CD8-positive, alpha-beta memory T cell (primary cell): ENCODE measurements at regions not wholly inside any gene's neighbourhood (a gene's known extent, or its start where the extent isn't known, plus 50 kb on each side); places are given as distances from the start of the nearest gene placed in this dataset.
A peak's percentile ranks its signal among the peaks of the same experiment; 100 is the strongest.

Source experiments
- CTCF ChIA-PET: fragments of 350-600 bp; sonication (Branson Sonifier 250); formaldehyde crosslinking; loops from one replicate; lab custom pipeline; 2021; ENCODE audit warnings: antibody characterized with exemption; lab: Charles Lee
- POLR2A ChIA-PET: fragments of 350-600 bp; sonication (Branson Sonifier 250); formaldehyde crosslinking; loops from one replicate; lab custom pipeline; 2021; ENCODE audit warnings: antibody characterized with exemption; lab: Charles Lee
- DNase-seq, 5 donors: peaks; one replicate each; pipeline versions ENCODE4 v3.0.0 to v3.0.0-alpha.2; 2020 to 2022; ENCODE audit warnings: mixed read lengths in 1 of 5
- H3K27ac ChIP-seq: one replicate; pipeline ENCODE4 v1.7.0; 2013; ENCODE audit warnings: low read depth, mild to moderate bottlenecking, low read length, moderate library complexity
- H3K27me3 ChIP-seq: 2 replicates; pipeline ENCODE4 v1.7.0; 2013; ENCODE audit warnings: low read length, mild to moderate bottlenecking; ENCODE audit not compliant: insufficient read depth, poor library complexity, severe bottlenecking
- H3K36me3 ChIP-seq: 2 replicates; pipeline ENCODE4 v1.7.0; 2013; ENCODE audit warnings: mild to moderate bottlenecking, low read length, moderate library complexity; ENCODE audit not compliant: insufficient read depth
- H3K4me1 ChIP-seq: 2 replicates; pipeline ENCODE4 v1.7.0; 2013; ENCODE audit warnings: mild to moderate bottlenecking, low read length, moderate library complexity; ENCODE audit not compliant: insufficient read depth
- H3K4me3 ChIP-seq: 2 replicates; pipeline ENCODE4 v1.7.0; 2013; ENCODE audit warnings: mild to moderate bottlenecking, low read length
- H3K9me3 ChIP-seq: 2 replicates; pipeline ENCODE4 v1.7.0; 2013; ENCODE audit warnings: mild to moderate bottlenecking, low read length
- H3K27ac Mint-ChIP-seq, 8 donors: one replicate each; pipeline ENCODE4 v1.8.0; 2020 to 2021; ENCODE audit warnings: mixed read lengths in 8 of 8, mild to moderate bottlenecking in 6 of 8, inconsistent platforms in 3 of 8, moderate library complexity in 3 of 8
- H3K27me3 Mint-ChIP-seq, 2 donors: one replicate each; pipeline ENCODE4 v1.8.0; 2020 to 2021; ENCODE audit warnings: mixed read lengths in 2 of 2, mild to moderate bottlenecking in 1 of 2, moderate library complexity in 1 of 2
- H3K36me3 Mint-ChIP-seq, 3 donors: one replicate each; pipeline ENCODE4 v1.8.0; 2020 to 2021; ENCODE audit warnings: mixed read lengths in 3 of 3, inconsistent platforms in 1 of 3, mild to moderate bottlenecking in 1 of 3
- H3K4me1 Mint-ChIP-seq, 3 donors: one replicate each; pipeline ENCODE4 v1.8.0; 2020 to 2021; ENCODE audit warnings: mixed read lengths in 3 of 3, inconsistent platforms in 1 of 3, mild to moderate bottlenecking in 1 of 3
- H3K4me3 Mint-ChIP-seq, 7 donors: one replicate each; pipeline ENCODE4 v1.8.0; 2020 to 2021; ENCODE audit warnings: mixed read lengths in 7 of 7, mild to moderate bottlenecking in 6 of 7, moderate library complexity in 4 of 7, inconsistent platforms in 2 of 7
- H3K9me3 Mint-ChIP-seq, 5 donors: one replicate each; pipeline ENCODE4 v1.8.0; 2020 to 2022; ENCODE audit warnings: mixed read lengths in 5 of 5, mild to moderate bottlenecking in 3 of 5, moderate library complexity in 2 of 5, inconsistent platforms in 1 of 5

- Histone ChIP-seq H3K36me3 (no peaks in the 10 kb centered on the region), H3K9me3 (no peaks in the 10 kb centered on the region), H3K27me3 (no peaks in the 10 kb centered on the region), H3K4me1 (no peaks in the 10 kb centered on the region), H3K4me3 (no peak overlapping the region), H3K27ac (no peak overlapping the region)
- H3K4me3 Mint-ChIP-seq, result no peak overlapping the region
- ChIA-PET POLR2A (no interaction called here), CTCF (no interaction called here)
- peaks cover 0 to 6% (median 0%) of the 10 kb centered on the region in 5 donors for H3K9me3 Mint-ChIP-seq
- peak overlapping the region in 1 of 8 donors; percentile 47 for H3K27ac Mint-ChIP-seq
- peaks cover 7 to 11% (median 7%) of the 10 kb centered on the region in 3 donors for H3K4me1 Mint-ChIP-seq
- no peak for DNase-seq
- H3K36me3 Mint-ChIP-seq, result no peaks in the 10 kb centered on the region
- H3K27me3 Mint-ChIP-seq, result peaks cover 5 to 6% of the 10 kb centered on the region in 2 donors
These were observed 219.0 kb upstream of the ASIC2 start for GRCh38 chr17:33512113-33512512.

- Mint-ChIP-seq H3K9me3 (peaks cover 0 to 6% (median 0%) of the 10 kb centered on the region in 5 donors), H3K4me3 (no peak overlapping the region), H3K27me3 (peaks cover 0 to 3% of the 10 kb centered on the region in 2 donors), H3K4me1 (peaks cover 7 to 8% (median 7%) of the 10 kb centered on the region in 3 donors), H3K27ac (peak overlapping the region in 1 of 8 donors; percentile 64), H3K36me3 (no peaks in the 10 kb centered on the region)
- no peak overlapping the region for H3K27ac ChIP-seq
- H3K27me3 ChIP-seq, result no peaks in the 10 kb centered on the region
- DNase-seq, result no peak
- no peaks in the 10 kb centered on the region for H3K4me1 ChIP-seq
- ChIA-PET CTCF (no interaction called here), POLR2A (no interaction called here)
- no peaks in the 10 kb centered on the region for H3K9me3 ChIP-seq
- no peaks in the 10 kb centered on the region for H3K36me3 ChIP-seq
- H3K4me3 ChIP-seq, result no peak overlapping the region
These were observed 220.7 kb upstream of the ASIC2 start for GRCh38 chr17:33513769-33514168.

- no peak for DNase-seq
- peaks cover 0 to 6% (median 0%) of the 10 kb centered on the region in 5 donors for H3K9me3 Mint-ChIP-seq
- CTCF ChIA-PET, result no interaction called here
- no peaks in the 10 kb centered on the region for H3K9me3 ChIP-seq
- H3K36me3 Mint-ChIP-seq, result no peaks in the 10 kb centered on the region
- POLR2A ChIA-PET, result no interaction called here
- peaks cover 7 to 8% (median 7%) of the 10 kb centered on the region in 3 donors for H3K4me1 Mint-ChIP-seq
- H3K27ac Mint-ChIP-seq, result no peak overlapping the region
- H3K36me3 ChIP-seq, result no peaks in the 10 kb centered on the region
- no peak overlapping the region for H3K4me3 Mint-ChIP-seq
- H3K4me3 ChIP-seq, result no peak overlapping the region
- no peaks in the 10 kb centered on the region for H3K27me3 ChIP-seq
- H3K27ac ChIP-seq, result no peak overlapping the region
- peaks cover 0 to 5% of the 10 kb centered on the region in 2 donors for H3K27me3 Mint-ChIP-seq
- H3K4me1 ChIP-seq, result no peaks in the 10 kb centered on the region
These were observed 221.3 kb upstream of the ASIC2 start for GRCh38 chr17:33514369-33514768.

- Histone ChIP-seq H3K4me1 (no peaks in the 10 kb centered on the region), H3K9me3 (no peaks in the 10 kb centered on the region), H3K27me3 (no peaks in the 10 kb centered on the region), H3K36me3 (no peaks in the 10 kb centered on the region), H3K27ac (no peak overlapping the region), H3K4me3 (no peak overlapping the region)
- no peak for DNase-seq
- Mint-ChIP-seq H3K27ac (no peak overlapping the region), H3K36me3 (no peaks in the 10 kb centered on the region), H3K4me3 (no peak overlapping the region), H3K9me3 (peaks cover 0 to 6% (median 0%) of the 10 kb centered on the region in 5 donors), H3K27me3 (peaks cover 5% of the 10 kb centered on the region in 2 donors), H3K4me1 (peaks cover 7 to 8% (median 7%) of the 10 kb centered on the region in 3 donors)
- ChIA-PET CTCF (no interaction called here), POLR2A (no interaction called here)
These were observed 222.9 kb upstream of the ASIC2 start for GRCh38 chr17:33515974-33516373.

GRCh38 chr17:33516645-33517044 lies 223.6 kb upstream of the ASIC2 start:
- peaks cover 5% of the 10 kb centered on the region in 2 donors for H3K27me3 Mint-ChIP-seq

DNA sequence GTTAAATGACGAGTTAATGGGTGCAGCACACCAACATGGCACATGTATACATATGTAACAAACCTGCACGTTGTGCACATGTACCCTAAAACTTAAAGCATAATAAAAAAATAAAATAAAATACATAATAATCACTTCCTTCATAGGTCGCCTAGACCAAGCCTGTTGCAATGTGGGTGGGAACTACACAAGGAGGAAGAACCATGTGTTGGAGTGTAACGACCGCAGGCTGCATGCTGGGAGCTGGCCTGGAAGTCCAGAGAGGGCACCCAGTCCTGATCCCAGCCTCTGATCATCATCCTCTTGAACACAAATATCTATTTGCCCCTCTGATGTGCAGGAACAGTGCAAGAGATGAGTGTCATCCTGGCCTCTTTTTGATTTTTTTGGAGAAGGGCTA lies 224.7 kb upstream of the ASIC2 start:
- H3K36me3 ChIP-seq, result no peaks in the 10 kb centered on the region
- Mint-ChIP-seq H3K4me3 (no peak overlapping the region), H3K9me3 (no peaks in the 10 kb centered on the region), H3K27ac (no peak overlapping the region), H3K27me3 (peaks cover 4 to 5% of the 10 kb centered on the region in 2 donors), H3K36me3 (no peaks in the 10 kb centered on the region), H3K4me1 (no peaks in the 10 kb centered on the region)
- ChIA-PET CTCF (no interaction called here), POLR2A (no interaction called here)
- no peak for DNase-seq
- H3K9me3 ChIP-seq, result no peaks in the 10 kb centered on the region
- no peak overlapping the region for H3K27ac ChIP-seq
- no peaks in the 10 kb centered on the region for H3K4me1 ChIP-seq
- H3K27me3 ChIP-seq, result no peaks in the 10 kb centered on the region
- H3K4me3 ChIP-seq, result no peak overlapping the region

More at GRCh38 chr17:33516645-33517044, 223.6 kb upstream of the ASIC2 start:
- no peak overlapping the region for H3K27ac ChIP-seq
- Mint-ChIP-seq H3K36me3 (no peaks in the 10 kb centered on the region), H3K27ac (no peak overlapping the region), H3K9me3 (peaks cover 0 to 5% (median 0%) of the 10 kb centered on the region in 5 donors), H3K4me1 (peaks cover 2% of the 10 kb centered on the region in 3 donors), H3K4me3 (no peak overlapping the region)
- no peak overlapping the region for H3K4me3 ChIP-seq
- no peaks in the 10 kb centered on the region for H3K36me3 ChIP-seq
- CTCF ChIA-PET, result no interaction called here
- no peaks in the 10 kb centered on the region for H3K27me3 ChIP-seq
- POLR2A ChIA-PET, result no interaction called here
- no peaks in the 10 kb centered on the region for H3K9me3 ChIP-seq
- no peak for DNase-seq
- H3K4me1 ChIP-seq, result no peaks in the 10 kb centered on the region

- no peaks in the 10 kb centered on the region for H3K9me3 Mint-ChIP-seq
- H3K4me1 Mint-ChIP-seq, result no peaks in the 10 kb centered on the region
- H3K4me3 Mint-ChIP-seq, result no peak overlapping the region
- no peaks in the 10 kb centered on the region for H3K27me3 ChIP-seq
- peaks cover 5% of the 10 kb centered on the region in 2 donors for H3K27me3 Mint-ChIP-seq
- no peak overlapping the region for H3K27ac Mint-ChIP-seq
- H3K4me3 ChIP-seq, result no peak overlapping the region
- no peak overlapping the region for H3K27ac ChIP-seq
- H3K9me3 ChIP-seq, result no peaks in the 10 kb centered on the region
- DNase-seq, result no peak
- no peaks in the 10 kb centered on the region for H3K4me1 ChIP-seq
- no peaks in the 10 kb centered on the region for H3K36me3 ChIP-seq
- H3K36me3 Mint-ChIP-seq, result no peaks in the 10 kb centered on the region
- ChIA-PET CTCF (no interaction called here), POLR2A (no interaction called here)
These were observed 226.6 kb upstream of the ASIC2 start for GRCh38 chr17:33519692-33520091.

GRCh38 chr17:33520426-33521330 lies 227.6 kb upstream of the ASIC2 start:
- no peak for DNase-seq
- no peak overlapping the region for H3K27ac ChIP-seq
- H3K9me3 Mint-ChIP-seq, result no peaks in the 10 kb centered on the region
- H3K36me3 ChIP-seq, result no peaks in the 10 kb centered on the region
- H3K9me3 ChIP-seq, result no peaks in the 10 kb centered on the region
- ChIA-PET CTCF (no interaction called here), POLR2A (no interaction called here)
- H3K4me3 ChIP-seq, result no peak overlapping the region
- H3K4me1 Mint-ChIP-seq, result no peaks in the 10 kb centered on the region
- no peaks in the 10 kb centered on the region for H3K27me3 ChIP-seq
- peaks cover 4 to 5% of the 10 kb centered on the region in 2 donors for H3K27me3 Mint-ChIP-seq
- H3K36me3 Mint-ChIP-seq, result no peaks in the 10 kb centered on the region
- no peak overlapping the region for H3K27ac Mint-ChIP-seq
- no peaks in the 10 kb centered on the region for H3K4me1 ChIP-seq
- no peak overlapping the region for H3K4me3 Mint-ChIP-seq
